Left ventricle myocardium inferior (tissue), 1 donor: ENCODE measurements at regions not wholly inside any gene's neighbourhood (a gene's known extent, or its start where the extent isn't known, plus 50 kb on each side); places are given as distances from the start of the nearest gene placed in this dataset.

Source experiments
- DNase-seq: peaks from one replicate; pipeline ENCODE4 v3.0.0-alpha.2; 2020
- H3K27ac ChIP-seq: fragments of 200-600 bp; replicated peaks from 2 replicates; pipeline ENCODE4 v1.8.0; 2021
- H3K27me3 ChIP-seq: fragments of 200-600 bp; 2 replicates; pipeline ENCODE4 v1.8.0; 2021; ENCODE audit warnings: low read depth
- H3K36me3 ChIP-seq: fragments of 200-600 bp; 2 replicates; pipeline ENCODE4 v1.8.0; 2021
- H3K4me1 ChIP-seq: fragments of 200-600 bp; 2 replicates; pipeline ENCODE4 v1.8.0; 2021
- H3K4me3 ChIP-seq: fragments of 200-600 bp; 2 replicates; pipeline ENCODE4 v1.8.0; 2021; ENCODE audit warnings: mild to moderate bottlenecking, moderate library complexity
- H3K9me3 ChIP-seq: fragments of 200-600 bp; replicated peaks from 2 replicates; pipeline ENCODE4 v1.8.0; 2021
- CTCF ChIP-seq: fragments of 200-600 bp; IDR thresholded peaks from 2 replicates; pipeline ENCODE4 v1.8.0; 2021; ENCODE audit warnings: antibody characterized with exemption, mild to moderate bottlenecking, borderline replicate concordance
- intact Hi-C: fragments of 100-400 bp; cut with micrococcal nuclease; formaldehyde crosslinking; loops from one replicate; pipeline ENCODE4 v1.11.0; 2022
- donor health status: DM: no; HTN: yes; CAD: no; lungs with severe emphysema.

- no peaks in the 10 kb centered on the region for H3K36me3 ChIP-seq
- H3K4me3 ChIP-seq: no peak overlapping the region
- DNase-seq: no peak
- no peak overlapping the region for H3K27ac ChIP-seq
- no peaks in the 10 kb centered on the region for H3K9me3 ChIP-seq
- peaks cover 18% of the 10 kb centered on the region for H3K4me1 ChIP-seq
- intact Hi-C loops: no loop called here
- H3K27me3 ChIP-seq: peaks cover 67% of the 10 kb centered on the region
- no peak for TF ChIP-seq CTCF
Measured at GRCh38 chr1:47584249-47584648, 146.4 kb downstream of the FOXD2 start.

GRCh38 chr1:47585141-47585902 lies 147.5 kb downstream of the FOXD2 start:
- Histone ChIP-seq H3K27ac (no peak overlapping the region), H3K9me3 (no peaks in the 10 kb centered on the region), H3K4me1 (peaks cover 27% of the 10 kb centered on the region), H3K27me3 (peaks cover 76% of the 10 kb centered on the region), H3K36me3 (no peaks in the 10 kb centered on the region), H3K4me3 (no peak overlapping the region)
- no peak for DNase-seq
- intact Hi-C loops: no loop called here
- no peak for TF ChIP-seq CTCF

GRCh38 chr1:47587891-47588582 lies 150.2 kb downstream of the FOXD2 start:
- peak; percentile 29 for TF ChIP-seq CTCF
- Histone ChIP-seq H3K4me3 (no peak overlapping the region), H3K4me1 (peaks cover 40% of the 10 kb centered on the region), H3K27me3 (peaks cover 84% of the 10 kb centered on the region), H3K36me3 (no peaks in the 10 kb centered on the region), H3K27ac (peak overlapping the region; percentile 61), H3K9me3 (no peaks in the 10 kb centered on the region)
- DNase-seq: no peak
- intact Hi-C loops: no loop called here

GRCh38 chr1:47590523-47591225 lies 152.8 kb downstream of the FOXD2 start:
- Histone ChIP-seq H3K9me3 (no peaks in the 10 kb centered on the region), H3K4me3 (no peak overlapping the region), H3K27me3 (peaks cover 86% of the 10 kb centered on the region), H3K36me3 (no peaks in the 10 kb centered on the region), H3K27ac (no peak overlapping the region), H3K4me1 (peaks cover 47% of the 10 kb centered on the region)
- no peak for TF ChIP-seq CTCF
- no peak for DNase-seq
- intact Hi-C loops: no loop called here

GRCh38 chr1:47591801-47592200 lies 154.0 kb downstream of the FOXD2 start:
- Histone ChIP-seq H3K27ac (no peak overlapping the region), H3K27me3 (peaks cover 83% of the 10 kb centered on the region), H3K4me1 (peaks cover 47% of the 10 kb centered on the region), H3K9me3 (no peaks in the 10 kb centered on the region), H3K4me3 (no peak overlapping the region), H3K36me3 (no peaks in the 10 kb centered on the region)
- DNase-seq: no peak
- intact Hi-C loops: no loop called here
- no peak for TF ChIP-seq CTCF
